IgD-negative memory B cell (primary cell): ENCODE measurements at regions not wholly inside any gene's neighbourhood (a gene's known extent, or its start where the extent isn't known, plus 50 kb on each side); places are given as distances from the start of the nearest gene placed in this dataset.

Experiments used
- H3K27ac Mint-ChIP-seq, 3 donors: one replicate each; pipeline ENCODE4 v1.8.0; 2020 to 2022; ENCODE audit warnings: mild to moderate bottlenecking in 3 of 3, mixed read lengths in 3 of 3, moderate library complexity in 1 of 3
- H3K27me3 Mint-ChIP-seq: one replicate; pipeline ENCODE4 v1.8.0; 2021; ENCODE audit warnings: mixed read lengths
- H3K36me3 Mint-ChIP-seq: one replicate; pipeline ENCODE4 v1.8.0; 2020; ENCODE audit warnings: mild to moderate bottlenecking, mixed read lengths
- H3K4me1 Mint-ChIP-seq, 3 donors: one replicate each; pipeline ENCODE4 v1.8.0; 2020 to 2022; ENCODE audit warnings: mixed read lengths in 3 of 3, mild to moderate bottlenecking in 1 of 3
- H3K4me3 Mint-ChIP-seq, 4 donors: one replicate each; pipeline ENCODE4 v1.8.0; 2020 to 2022; ENCODE audit warnings: mild to moderate bottlenecking in 4 of 4, mixed read lengths in 4 of 4, moderate library complexity in 3 of 4
- H3K9me3 Mint-ChIP-seq, 3 donors: one replicate each; pipeline ENCODE4 v1.8.0; 2020 to 2021; ENCODE audit warnings: mixed read lengths in 3 of 3, mild to moderate bottlenecking in 1 of 3

DNA sequence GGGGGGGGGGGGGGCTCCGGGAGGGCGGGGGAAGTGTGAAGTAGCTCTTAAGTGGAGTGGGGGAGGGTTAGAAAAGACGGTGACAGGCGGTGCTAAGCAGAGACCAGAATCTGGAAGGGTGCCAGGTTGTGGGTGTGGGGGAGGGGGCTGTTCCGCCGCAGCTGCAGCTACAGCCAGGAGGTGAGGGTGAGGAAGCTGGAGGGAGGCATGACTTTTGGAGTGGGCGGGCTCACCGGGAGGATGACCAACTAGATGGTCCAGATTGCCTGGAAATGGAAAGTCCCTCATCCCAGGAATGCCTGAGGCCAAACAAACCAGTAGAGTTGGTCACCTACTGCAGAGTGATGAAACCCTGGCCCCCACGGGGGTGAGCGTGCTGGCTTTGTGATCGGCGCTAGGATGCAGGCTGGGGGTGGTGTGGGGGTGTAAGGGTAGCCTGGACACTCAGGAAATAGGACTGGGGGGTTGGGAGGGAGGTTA, 158.1 kb upstream of the SHB start:
- Mint-ChIP-seq H3K27ac (peak overlapping the region in 1 of 3 donors; percentile 35), H3K36me3 (no peaks in the 10 kb centered on the region), H3K4me1 (peaks cover 0 to 8% (median 3%) of the 10 kb centered on the region in 3 donors), H3K9me3 (peaks cover 0 to 1% (median 0%) of the 10 kb centered on the region in 3 donors), H3K27me3 (peaks cover 27% of the 10 kb centered on the region), H3K4me3 (peak overlapping the region in 1 of 4 donors; percentile 63)

DNA sequence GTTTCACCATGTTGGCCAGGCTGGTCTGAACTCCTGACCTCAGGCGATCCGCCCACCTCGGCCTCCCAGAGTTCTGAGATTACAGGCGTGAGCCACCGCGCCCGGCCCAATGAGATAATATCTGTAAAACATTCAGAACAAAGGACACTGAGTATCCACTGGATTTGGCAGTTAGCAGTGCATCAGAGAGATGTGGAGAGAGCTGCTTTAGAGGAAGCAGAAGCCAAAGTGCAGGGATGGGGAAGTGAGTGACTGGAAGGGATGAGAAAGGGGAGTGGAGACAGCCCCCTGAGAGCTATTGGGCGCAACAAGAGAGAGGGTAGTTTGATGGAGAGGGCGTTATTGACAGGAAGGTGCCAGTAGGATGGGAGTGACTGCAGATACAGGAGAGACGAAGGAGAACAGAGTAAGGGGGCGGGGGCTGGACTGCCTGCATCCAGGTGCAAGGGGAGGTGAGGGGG, 157.5 kb upstream of the SHB start:
- no peaks in the 10 kb centered on the region for H3K36me3 Mint-ChIP-seq
- H3K9me3 Mint-ChIP-seq, result peaks cover 0 to 1% (median 0%) of the 10 kb centered on the region in 3 donors
- H3K27me3 Mint-ChIP-seq, result peaks cover 27% of the 10 kb centered on the region
- H3K27ac Mint-ChIP-seq, result peak overlapping the region in 1 of 3 donors; percentile 96
- H3K4me1 Mint-ChIP-seq, result peaks cover 0 to 8% (median 3%) of the 10 kb centered on the region in 3 donors
- H3K4me3 Mint-ChIP-seq, result peak overlapping the region in 2 of 4 donors; percentile 30 to 52

DNA sequence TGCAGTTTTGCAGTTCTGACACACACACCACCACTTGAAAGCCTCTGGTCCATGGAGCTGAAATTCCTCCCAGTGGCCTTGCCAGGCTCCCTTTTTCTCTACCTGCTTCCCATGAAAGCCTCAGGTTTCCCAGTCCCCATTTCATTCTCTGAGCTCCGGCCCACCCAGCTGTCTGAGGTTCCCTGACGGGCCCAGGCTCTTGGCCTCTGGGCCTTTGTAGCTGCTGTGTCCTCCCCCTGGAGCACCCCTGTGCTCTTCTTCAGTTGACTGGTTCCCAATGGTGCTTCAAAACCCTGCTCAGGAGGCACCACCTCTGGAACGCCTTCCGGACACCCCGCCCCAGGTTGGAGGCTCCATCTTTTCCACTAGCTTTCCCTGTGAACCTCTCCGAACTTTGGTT, 155.9 kb upstream of the SHB start:
- H3K27ac Mint-ChIP-seq, result peak overlapping the region in 1 of 3 donors; percentile 31
- peaks cover 0 to 4% (median 0%) of the 10 kb centered on the region in 3 donors for H3K9me3 Mint-ChIP-seq

DNA sequence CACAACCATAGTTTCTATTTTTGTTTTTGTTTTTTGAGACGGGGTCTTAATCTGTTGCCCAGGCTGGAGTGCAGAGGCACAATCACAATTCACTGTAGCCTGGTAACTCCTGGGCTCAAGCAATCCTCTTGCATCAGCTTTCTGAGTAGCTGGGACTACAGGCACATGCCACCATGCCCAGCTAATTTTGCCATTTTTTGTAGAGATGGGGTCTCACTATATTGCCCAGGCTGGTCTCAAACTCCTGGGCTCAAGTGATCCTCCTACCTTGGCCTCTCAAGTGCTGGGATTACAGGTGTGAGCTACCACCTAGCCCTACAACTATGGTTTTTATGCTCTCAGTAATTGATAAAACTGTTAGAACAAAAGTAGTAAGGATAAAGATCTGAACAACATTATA, 147.5 kb upstream of the SHB start:
- Mint-ChIP-seq H3K9me3 (peaks cover 0 to 4% (median 4%) of the 10 kb centered on the region in 3 donors), H3K4me3 (no peak overlapping the region), H3K36me3 (no peaks in the 10 kb centered on the region), H3K27ac (no peak overlapping the region), H3K27me3 (peaks cover 8% of the 10 kb centered on the region), H3K4me1 (peaks cover 0 to 1% (median 0%) of the 10 kb centered on the region in 3 donors)

More for the DNA sequence above, 155.9 kb upstream of the SHB start:
- no peaks in the 10 kb centered on the region for H3K36me3 Mint-ChIP-seq
- H3K27me3 Mint-ChIP-seq, result peaks cover 22% of the 10 kb centered on the region
- H3K4me3 Mint-ChIP-seq, result no peak overlapping the region
- peaks cover 0 to 8% (median 4%) of the 10 kb centered on the region in 3 donors for H3K4me1 Mint-ChIP-seq

DNA sequence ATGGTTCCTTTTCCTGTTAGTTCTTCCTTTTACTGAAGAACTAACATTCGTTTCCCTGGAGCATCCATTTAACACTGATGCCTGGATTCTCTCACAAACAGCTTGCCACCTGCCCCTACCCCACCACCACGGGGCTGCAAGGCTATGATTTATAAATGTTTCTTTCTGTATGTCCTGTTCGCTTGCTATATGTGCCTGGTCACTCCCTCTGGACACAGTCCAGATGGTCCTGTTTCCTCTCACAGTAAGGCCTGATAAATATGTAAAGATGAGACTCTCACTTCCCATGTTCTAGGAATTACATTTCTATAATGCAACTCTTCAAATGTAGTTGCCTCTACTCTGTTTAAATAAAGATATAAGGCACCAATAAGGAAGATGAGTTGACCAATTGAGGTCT, 146.4 kb upstream of the SHB start:
- Mint-ChIP-seq H3K4me3 (no peak overlapping the region), H3K4me1 (peaks cover 0 to 1% (median 0%) of the 10 kb centered on the region in 3 donors), H3K36me3 (no peaks in the 10 kb centered on the region), H3K27me3 (peaks cover 8% of the 10 kb centered on the region), H3K27ac (no peak overlapping the region), H3K9me3 (peaks cover 0 to 4% (median 3%) of the 10 kb centered on the region in 3 donors)

DNA sequence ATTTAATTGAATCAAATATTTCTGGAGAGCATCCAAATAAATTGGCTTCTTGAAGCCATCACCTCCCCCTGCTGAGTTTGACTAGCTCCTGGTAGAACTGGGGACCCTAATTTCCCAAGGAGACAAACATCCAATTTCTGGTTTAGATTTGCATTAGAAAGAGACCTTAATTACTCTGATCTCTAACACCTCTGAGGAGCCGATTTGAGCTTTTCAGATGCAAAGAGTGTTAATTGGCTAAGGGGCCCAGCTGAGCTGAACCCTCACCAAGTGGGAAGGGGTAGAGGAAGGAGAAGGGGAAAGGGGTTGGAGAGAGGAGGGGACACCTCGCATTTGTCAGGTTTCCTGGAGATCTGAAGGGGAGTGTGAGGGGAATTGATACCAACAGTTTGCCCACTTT, 145.4 kb upstream of the SHB start:
- no peak overlapping the region for H3K4me3 Mint-ChIP-seq
- H3K27ac Mint-ChIP-seq, result no peak overlapping the region
- peaks cover 0 to 2% (median 1%) of the 10 kb centered on the region in 3 donors for H3K9me3 Mint-ChIP-seq
- H3K36me3 Mint-ChIP-seq, result no peaks in the 10 kb centered on the region
- peaks cover 8% of the 10 kb centered on the region for H3K27me3 Mint-ChIP-seq
- no peaks in the 10 kb centered on the region for H3K4me1 Mint-ChIP-seq

DNA sequence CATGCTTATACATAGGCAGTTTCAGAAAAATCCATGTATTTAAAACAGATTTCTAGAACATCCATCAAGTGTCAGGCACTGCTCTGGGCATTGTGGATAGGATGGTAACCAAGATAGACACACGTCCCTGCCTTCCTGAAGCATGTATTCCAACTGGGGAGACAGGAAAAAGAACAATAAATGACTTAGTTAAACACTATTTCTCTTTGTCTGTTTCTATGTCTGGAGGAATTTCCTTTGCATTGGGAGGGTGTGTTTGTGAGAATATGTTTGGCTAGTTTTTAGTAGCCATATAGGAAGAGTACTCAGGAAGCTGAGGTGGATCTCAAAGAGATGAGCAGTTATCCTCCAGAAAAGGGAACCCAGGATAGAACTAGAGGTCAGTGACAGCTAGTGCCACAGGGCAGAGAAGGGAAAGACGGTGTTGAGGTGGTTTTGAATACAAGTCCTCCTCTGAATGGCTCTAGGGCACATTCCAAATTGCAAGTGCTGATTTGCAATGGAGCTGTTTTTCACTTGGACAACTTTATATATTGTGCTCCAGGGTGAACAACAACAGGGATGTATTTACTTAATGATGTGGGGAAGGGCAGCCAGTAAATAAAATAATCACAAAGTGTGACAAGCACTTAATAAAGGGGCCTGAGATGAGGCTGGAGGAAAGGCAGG, 144.7 kb upstream of the SHB start:
- no peak overlapping the region for H3K4me3 Mint-ChIP-seq
- no peaks in the 10 kb centered on the region for H3K4me1 Mint-ChIP-seq
- peaks cover 0 to 1% (median 0%) of the 10 kb centered on the region in 3 donors for H3K9me3 Mint-ChIP-seq

DNA sequence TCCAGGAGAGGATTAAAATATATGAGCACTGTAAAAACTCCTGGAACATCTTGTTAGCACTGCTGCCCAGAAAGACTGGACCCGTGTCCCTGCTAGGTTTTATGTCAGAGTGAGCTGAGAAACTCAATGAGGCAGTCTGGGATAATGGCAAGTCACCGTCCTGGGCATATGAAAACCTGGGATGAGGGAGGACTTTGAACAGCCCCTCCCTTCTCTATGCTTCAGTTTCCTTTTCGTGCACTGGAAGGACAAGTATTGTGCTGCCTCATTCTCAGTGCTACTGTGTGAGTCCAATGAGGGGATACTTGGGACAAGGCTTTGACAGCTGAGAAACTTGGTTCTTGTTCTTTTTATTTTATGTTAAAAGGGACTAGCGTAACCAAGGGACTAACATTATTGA, 143.0 kb upstream of the SHB start:
- Mint-ChIP-seq H3K4me1 (no peaks in the 10 kb centered on the region), H3K4me3 (no peak overlapping the region), H3K36me3 (no peaks in the 10 kb centered on the region), H3K27me3 (peaks cover 10% of the 10 kb centered on the region), H3K9me3 (peaks cover 0 to 1% (median 0%) of the 10 kb centered on the region in 3 donors), H3K27ac (no peak overlapping the region)

More for the DNA sequence above, 144.7 kb upstream of the SHB start:
- Mint-ChIP-seq H3K27me3 (peaks cover 8% of the 10 kb centered on the region), H3K36me3 (no peaks in the 10 kb centered on the region), H3K27ac (no peak overlapping the region)

DNA sequence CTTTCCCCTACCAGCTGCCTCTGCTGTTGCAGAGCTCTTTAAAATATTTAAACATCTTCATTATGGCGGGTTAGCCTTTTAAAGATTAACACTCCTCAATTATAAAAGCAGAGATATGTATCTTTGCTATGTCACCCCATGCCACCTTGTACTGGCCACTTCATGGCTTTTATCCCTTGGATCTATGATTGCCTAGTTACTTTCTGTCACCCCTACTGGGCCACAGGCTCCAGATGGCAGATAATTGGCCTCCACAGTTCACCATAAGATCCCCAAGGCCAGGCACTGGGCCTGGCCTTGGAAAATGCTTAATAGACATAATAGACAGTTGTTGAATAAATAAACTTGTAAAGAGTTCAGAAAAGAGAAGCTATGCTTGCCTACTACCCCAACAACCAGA, 142.0 kb upstream of the SHB start:
- Mint-ChIP-seq H3K4me3 (no peak overlapping the region), H3K9me3 (peaks cover 0 to 1% (median 0%) of the 10 kb centered on the region in 3 donors), H3K27me3 (peaks cover 10% of the 10 kb centered on the region), H3K36me3 (no peaks in the 10 kb centered on the region), H3K27ac (no peak overlapping the region), H3K4me1 (no peaks in the 10 kb centered on the region)

DNA sequence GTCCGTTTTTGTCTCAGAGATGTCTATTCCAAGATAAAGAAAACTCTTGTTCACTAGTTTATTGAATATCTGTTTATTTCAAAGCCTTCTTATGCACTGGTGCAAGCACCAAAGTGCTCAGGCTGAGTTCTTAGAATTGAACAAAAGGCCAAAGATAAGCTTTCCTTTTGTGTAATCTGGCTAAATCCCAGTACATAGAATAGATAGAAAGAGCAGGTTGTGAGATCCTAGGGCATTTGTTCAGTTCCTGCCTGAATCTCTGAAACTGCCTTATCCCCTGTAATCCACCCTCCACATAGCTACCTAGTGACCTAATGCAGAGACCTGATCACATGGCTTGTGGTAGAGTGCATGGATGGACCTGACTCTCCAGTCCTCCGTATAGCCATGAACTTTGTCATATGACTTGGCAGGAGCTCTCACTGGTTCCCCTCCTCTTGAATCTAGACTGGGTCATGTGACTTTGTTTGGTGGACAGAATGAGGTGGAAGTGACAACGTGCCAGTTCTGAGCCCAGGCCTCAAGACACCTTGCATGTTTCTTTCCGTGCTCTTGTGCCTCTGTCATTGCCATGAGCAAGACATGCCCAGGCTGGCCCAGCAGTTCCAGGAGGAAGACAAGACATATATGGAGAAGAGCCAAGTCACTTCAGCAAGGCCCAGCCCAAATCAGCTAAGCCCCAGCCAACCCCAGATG, 139.3 kb upstream of the SHB start:
- Mint-ChIP-seq H3K27me3 (peaks cover 3% of the 10 kb centered on the region), H3K4me1 (no peaks in the 10 kb centered on the region), H3K27ac (no peak overlapping the region)

DNA sequence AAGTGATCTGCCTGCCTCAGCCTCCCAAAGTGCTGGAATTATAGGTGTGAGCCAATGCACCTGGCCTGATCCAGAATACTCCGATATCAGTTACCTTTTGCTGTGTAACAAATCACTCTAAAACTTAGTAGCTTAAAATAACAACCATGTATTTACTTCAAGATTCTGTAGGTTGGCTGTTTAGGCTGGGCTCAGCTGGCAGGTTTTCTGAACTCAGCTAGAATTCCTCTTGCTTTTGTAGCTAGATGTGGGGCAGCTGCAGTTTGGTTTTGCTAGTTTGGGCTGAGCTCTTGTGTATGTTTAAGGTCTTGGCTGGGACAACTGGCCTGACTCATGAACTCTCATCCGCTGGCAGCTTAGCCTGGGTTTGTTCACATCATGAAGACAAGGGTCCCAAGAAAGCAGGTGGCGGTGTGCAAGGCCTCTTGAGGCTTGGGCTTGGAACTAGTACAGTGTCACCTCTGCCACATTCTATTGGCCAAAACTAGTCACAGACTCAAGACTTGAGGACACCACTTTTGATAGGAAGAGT, 138.3 kb upstream of the SHB start:
- no peaks in the 10 kb centered on the region for H3K36me3 Mint-ChIP-seq
- peaks cover 3% of the 10 kb centered on the region for H3K27me3 Mint-ChIP-seq
- no peaks in the 10 kb centered on the region for H3K9me3 Mint-ChIP-seq
- H3K4me1 Mint-ChIP-seq, result no peaks in the 10 kb centered on the region
- no peak overlapping the region for H3K4me3 Mint-ChIP-seq
- H3K27ac Mint-ChIP-seq, result no peak overlapping the region

More for the DNA sequence above, 139.3 kb upstream of the SHB start:
- H3K4me3 Mint-ChIP-seq, result no peak overlapping the region
- H3K36me3 Mint-ChIP-seq, result no peaks in the 10 kb centered on the region
- H3K9me3 Mint-ChIP-seq, result no peaks in the 10 kb centered on the region

DNA sequence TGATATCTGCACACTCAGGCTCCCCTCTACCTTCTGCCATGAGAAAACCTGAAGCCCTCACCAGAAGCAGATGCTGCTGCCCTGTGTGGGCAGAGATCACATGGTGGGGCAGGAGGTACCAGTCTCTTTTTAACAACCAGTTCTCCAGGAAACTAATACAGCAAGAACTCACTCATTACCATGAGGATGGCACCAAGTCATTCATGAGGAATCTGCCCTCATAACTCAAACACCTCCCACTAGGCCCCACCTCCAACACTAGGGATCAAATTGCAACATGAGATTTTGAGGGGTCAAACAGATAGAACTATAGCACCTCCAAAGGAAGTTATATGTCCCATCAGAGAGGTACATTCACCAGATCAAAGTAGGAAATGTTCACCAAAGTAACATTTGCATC, 136.3 kb upstream of the SHB start:
- Mint-ChIP-seq H3K27ac (no peak overlapping the region), H3K36me3 (no peaks in the 10 kb centered on the region), H3K9me3 (no peaks in the 10 kb centered on the region), H3K4me3 (no peak overlapping the region), H3K4me1 (no peaks in the 10 kb centered on the region), H3K27me3 (peaks cover 2% of the 10 kb centered on the region)

DNA sequence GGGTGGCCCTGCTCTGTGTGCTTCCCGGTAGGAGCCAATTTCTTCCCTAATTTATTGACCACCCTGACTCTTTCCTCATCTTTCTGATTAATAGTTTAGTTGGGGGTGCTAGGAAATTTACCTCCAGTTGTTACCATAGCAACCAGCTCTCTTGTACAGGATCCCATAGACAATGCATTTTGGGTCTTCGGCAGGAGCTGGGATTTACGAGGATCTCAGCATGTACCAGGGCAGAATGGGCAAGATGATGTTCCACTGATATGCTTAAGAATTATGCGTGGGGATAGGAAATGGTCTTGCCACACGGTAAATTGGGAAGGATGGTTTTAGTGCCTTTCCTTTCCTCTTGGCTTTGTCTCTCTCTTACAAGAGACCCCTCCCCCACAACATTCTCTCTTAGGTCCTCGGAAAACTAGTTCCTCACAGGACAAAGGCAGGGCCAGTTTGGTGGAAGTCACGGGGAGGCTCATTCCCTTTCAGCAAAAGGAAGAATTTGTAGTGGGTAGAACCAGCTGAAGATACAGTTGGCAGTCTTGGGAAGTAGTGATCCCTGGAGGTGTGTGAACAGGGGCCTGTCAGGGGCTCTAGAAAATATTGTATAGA, 133.4 kb upstream of the SHB start:
- no peak overlapping the region for H3K4me3 Mint-ChIP-seq
- no peak overlapping the region for H3K27ac Mint-ChIP-seq
- no peaks in the 10 kb centered on the region for H3K9me3 Mint-ChIP-seq
- no peaks in the 10 kb centered on the region for H3K36me3 Mint-ChIP-seq
- peaks cover 2% of the 10 kb centered on the region for H3K27me3 Mint-ChIP-seq
- no peaks in the 10 kb centered on the region for H3K4me1 Mint-ChIP-seq

DNA sequence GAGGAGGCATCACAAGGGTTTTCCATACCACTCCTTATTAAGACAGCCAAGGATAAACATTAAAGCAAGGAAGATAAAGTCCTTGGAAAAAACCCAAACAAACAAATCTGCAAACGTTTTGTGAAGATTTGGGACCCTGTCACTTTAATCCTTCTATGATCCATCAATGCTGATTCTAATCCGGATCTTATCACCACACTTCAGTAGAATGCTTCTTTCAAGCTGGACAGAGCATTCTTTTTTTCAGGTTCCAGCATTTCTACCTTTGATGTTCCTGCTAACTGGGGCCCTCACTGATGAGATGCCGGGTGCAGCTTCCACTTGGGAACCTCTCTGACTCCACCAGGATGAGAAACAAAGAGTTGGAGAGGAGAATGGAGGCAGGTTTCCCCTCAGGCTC, 132.8 kb upstream of the SHB start:
- no peak overlapping the region for H3K4me3 Mint-ChIP-seq
- no peaks in the 10 kb centered on the region for H3K27me3 Mint-ChIP-seq
- no peak overlapping the region for H3K27ac Mint-ChIP-seq
- H3K9me3 Mint-ChIP-seq, result no peaks in the 10 kb centered on the region
- H3K36me3 Mint-ChIP-seq, result no peaks in the 10 kb centered on the region
- no peaks in the 10 kb centered on the region for H3K4me1 Mint-ChIP-seq

DNA sequence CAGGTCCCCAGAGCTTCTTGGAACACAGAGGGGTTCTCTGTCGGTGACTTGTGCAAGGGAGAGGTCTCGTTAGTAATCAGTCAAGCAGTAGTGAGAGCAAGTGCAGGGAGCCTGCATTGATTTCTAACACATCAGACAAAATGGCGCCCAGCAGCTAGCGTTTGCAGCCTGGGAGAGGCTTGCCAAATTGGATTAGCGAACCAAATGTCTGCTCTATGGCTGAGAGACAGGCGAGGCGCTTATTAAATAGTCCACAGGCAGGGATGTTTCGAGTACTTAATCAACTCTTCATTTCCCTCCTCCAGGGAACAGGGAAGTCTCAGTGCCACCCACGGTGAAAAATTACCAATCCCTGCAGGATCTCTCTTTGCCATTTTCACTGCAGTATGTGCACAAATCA, 131.4 kb upstream of the SHB start:
- peaks cover 1% of the 10 kb centered on the region for H3K27me3 Mint-ChIP-seq
- no peak overlapping the region for H3K4me3 Mint-ChIP-seq
- no peaks in the 10 kb centered on the region for H3K4me1 Mint-ChIP-seq
- H3K27ac Mint-ChIP-seq, result no peak overlapping the region
- H3K36me3 Mint-ChIP-seq, result no peaks in the 10 kb centered on the region
- H3K9me3 Mint-ChIP-seq, result no peaks in the 10 kb centered on the region
